Eye (tissue), 1 donor: ENCODE measurements at regions not wholly inside any gene's neighbourhood (a gene's known extent, or its start where the extent isn't known, plus 50 kb on each side); places are given as distances from the start of the nearest gene placed in this dataset.
"Not testable (repeated sequence)": the region's sequence is repeated elsewhere in the genome, so short reads cannot be mapped to it uniquely, and the experiment has no call there.

Source experiments
- DNase-seq: peaks from one replicate; pipeline ENCODE4 v3.0.0-alpha.2; 2015

DNA sequence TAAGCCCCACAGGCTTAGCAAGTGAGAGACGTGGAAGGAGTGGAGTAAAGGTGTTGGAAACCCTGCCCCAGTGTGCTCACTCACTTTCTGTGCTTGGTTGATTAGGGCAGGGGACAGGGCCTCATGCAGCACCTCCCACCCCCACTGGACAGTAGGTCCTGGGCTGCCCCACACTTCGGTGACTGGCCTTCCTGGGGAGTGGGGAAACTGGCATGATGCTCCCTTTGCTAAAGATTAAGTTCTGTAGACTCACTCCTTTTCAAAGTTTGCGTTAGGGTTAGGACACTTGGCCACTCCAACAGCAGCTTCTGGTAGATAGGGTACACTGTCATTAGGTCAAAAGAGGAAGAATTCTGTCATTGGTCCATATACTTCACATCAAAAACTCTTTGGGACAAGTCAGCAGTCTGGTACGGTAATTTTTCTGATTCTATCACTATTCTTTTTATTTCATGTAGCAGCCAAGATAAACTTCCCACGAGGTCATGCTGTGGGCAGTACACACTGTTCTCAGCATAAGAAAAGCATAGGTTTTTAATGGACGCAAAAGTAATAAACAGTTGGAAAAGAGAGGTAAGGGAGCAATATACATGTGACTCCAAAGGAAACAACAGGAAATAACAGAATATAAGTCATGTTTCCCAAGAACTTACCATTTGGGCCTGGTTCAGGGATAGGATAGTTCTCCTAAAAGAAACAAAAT lies 106.6 kb upstream of the TERB2 start:
- not testable (repeated sequence) for DNase-seq

DNA sequence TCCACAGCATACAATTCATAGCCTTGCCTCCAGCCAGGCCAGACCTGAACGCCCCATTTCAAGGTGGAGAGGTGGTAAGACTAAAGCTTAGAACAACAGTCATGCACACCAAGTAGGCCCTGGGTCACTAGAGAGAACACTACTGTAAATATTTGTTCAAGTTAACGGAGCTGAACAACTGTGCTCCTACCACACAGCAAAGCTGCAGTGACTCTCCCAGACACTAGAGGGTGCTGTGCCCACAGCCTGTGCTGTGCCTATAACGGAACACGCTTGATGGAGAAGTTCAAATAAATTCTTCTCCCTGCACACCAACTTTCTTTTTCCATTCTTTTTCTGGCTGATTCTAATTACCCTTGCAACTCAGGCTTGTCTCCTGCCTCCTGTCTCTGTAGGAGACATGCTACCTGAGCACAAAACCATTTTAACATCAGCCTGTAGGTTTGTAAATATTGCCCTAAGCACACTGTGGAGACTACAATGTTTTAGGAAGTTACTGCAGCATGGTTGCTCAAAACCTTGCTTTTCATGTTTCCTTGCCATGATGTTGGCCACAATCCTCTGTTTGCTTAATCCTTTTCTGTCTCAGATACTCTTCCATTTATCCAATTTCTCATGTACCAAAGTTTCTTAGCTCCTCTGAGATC lies 103.1 kb upstream of the TERB2 start:
- DNase-seq: peak; percentile 58

GRCh38 chr15:44854696-44855095 lies 101.8 kb upstream of the TERB2 start:
- not testable (repeated sequence) for DNase-seq

DNA sequence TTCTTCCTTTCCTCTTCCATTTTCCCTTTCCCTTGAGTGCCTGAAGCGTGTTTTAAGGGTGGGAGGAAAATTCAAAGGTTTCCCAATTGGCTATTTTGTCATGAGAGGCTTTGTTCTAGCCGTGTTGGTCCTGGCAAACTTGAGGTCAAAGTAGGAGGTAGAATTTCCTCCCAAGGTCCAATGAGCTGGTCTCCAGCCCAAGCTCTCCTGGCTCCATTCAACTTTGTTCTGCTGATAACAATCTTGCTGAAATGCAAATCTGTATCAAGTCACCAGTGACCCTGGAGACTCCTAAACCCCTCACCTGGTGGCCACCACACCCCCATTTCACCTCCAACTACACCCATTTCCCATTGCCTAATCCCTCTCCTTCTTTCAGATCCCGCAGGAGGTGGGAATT lies 100.2 kb upstream of the TERB2 start:
- not testable (repeated sequence) for DNase-seq

DNA sequence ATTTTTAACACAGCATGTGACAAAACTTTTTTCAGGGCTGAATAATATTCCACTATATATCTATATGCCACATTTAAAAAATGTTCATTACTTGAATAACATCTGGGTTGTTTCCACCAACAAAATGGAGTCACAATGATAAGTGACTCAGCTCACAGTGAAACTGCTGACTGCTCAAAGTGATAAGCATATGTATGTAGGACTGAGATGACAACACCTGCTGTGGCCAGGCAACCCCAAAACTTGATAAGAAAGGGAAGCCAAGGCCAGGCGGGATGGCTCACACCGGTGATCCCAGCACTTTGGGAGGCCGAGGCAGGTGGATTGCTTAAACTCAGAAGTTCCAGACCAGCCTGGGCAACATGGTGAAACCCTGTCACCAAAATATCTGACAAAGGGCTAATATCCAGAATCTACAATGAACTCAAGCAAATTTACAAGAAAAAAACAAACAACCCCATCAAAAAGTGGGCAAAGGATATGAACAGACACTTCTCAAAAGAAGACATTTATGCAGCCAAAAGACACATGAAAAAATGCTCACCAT lies 99.2 kb upstream of the TERB2 start:
- DNase-seq: not testable (repeated sequence)

DNA sequence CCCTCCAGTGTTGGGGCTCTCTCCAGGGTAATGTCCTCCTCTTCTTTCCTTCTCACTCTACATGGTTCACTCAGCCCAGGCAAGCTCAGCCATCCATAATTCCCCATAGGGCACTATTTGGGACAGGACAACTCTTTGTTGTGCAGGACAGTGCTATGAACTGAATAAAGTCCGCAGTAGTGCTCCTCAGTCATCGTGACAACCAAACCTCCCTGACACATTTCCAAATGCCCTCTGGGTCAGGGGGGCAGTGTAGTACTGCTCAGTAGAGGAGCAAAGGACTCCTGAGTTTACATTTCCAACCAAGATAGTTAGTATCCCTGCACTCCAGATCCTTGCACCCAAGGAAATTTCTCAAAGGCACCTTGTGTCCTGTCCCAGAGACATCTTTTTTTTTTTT lies 97.4 kb upstream of the TERB2 start:
- not testable (repeated sequence) for DNase-seq

DNA sequence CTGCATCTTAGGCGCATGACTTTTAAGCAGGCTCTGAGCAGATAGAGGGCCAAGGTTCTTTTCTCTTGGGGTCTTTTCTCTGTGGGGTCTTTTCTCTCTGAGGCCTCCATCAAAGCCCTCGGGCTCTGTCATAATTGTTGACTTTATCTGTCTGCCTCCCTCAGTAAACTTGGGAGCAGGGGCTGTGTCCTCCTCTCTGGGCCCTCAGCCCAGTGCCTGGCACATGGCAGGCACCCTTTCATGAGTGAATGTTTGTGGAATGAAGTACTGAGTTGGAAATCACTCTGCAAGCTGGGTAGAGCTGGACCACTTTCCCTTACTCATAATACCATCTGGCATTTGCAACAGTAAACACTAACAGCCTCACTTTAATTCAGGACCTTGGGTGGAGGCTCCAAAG lies 96.3 kb upstream of the TERB2 start:
- not testable (repeated sequence) for DNase-seq

- no peak for DNase-seq
These were observed 95.0 kb upstream of the TERB2 start for GRCh38 chr15:44861439-44861910.

DNA sequence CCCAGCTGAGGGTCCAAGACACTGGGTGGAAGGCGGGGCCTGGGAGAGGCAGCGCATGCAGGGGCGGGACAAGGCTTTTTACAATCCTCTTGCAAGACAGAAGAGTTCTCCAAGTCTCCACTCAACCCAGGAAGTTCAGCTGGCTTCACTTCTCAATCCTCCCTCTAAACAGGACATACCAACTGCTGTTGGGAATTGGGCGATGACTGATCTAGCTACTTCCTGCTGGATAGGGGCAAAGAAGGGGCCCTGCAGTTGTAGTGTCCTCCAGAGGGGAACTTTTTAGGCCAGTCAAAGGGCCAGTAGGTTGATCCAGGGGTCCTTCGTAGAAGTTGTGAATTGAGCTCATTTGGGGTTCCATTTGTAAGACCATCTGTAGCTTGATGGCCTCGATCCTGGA lies 94.6 kb upstream of the TERB2 start:
- no peak for DNase-seq

DNA sequence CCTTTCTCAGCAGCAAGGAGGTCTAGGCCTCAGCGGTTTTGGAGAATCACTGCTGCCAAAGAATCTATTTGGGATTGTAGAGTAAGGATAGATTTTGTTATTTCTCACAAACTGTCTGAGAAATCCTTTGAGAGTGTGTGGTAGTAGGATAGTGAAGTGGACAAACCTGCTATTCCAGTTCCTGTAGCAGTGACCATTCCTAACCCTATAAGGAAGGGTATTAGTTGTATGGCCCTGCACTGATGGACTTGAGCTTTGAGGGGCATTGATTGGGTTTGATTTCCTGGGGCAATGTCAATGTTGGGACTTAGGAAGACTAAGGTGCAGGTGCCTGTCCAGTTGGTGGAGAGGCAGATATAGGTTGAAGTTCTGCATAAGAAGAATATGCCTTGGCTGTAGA lies 93.6 kb upstream of the TERB2 start:
- not testable (repeated sequence) for DNase-seq

DNA sequence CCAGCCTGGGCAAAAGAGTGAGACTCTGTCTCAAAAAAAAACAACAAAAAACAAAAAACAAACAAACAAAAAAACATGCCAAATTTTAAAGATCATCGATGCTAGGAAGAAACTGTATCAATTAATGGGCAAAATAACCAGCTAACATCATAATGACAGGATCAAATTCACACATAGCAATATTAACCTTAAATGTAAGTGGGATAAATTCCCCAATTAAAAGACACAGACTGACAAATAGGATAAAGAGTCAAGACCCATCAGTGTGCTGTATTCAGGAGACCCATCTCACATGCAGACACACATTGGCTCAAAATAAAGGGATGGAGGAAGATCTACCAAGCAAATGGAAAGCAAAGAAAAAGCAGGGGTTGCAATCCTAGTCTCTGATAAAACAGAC lies 88.4 kb upstream of the TERB2 start:
- DNase-seq: not testable (repeated sequence)

DNA sequence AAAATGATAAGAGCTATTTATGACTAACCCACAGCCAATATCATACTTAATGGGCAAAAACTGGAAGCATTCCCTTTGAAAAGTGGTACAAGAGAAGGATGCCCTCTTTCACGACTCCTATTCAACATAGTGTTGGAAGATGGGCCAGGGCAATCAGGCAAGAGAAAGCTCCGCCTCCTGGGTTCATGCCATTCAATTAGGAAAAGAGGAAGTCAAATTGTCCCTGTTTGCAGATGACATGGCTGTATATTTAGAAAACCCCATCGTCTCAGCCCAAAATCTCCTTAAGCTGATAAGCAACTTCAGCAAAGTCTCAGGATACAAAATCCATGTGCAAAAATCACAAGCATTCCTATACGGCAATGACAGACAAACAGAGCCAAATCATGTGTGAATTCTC lies 86.4 kb upstream of the TERB2 start:
- DNase-seq: not testable (repeated sequence)

DNA sequence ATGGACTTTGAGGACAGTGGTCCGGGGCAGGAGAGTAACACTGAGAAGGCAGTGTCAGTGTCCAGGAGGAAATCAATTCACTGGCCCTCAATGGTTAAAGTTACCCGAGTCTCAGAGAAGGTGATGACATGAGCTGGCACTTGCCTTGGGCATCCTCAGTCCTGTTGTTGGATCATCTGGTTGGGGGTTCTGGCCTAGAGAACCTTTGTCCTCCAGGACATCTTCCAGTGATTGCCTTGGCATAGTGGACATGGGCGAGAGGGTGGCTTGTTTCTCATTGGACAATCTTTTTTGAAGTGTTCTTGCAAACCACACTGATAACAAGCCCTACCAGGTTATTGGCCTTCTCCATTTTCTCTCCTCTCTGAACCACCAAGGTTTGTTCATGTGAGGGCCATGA lies 83.4 kb upstream of the TERB2 start:
- no peak for DNase-seq

GRCh38 chr15:44879066-44879465 lies 77.4 kb upstream of the TERB2 start:
- DNase-seq: no peak

DNA sequence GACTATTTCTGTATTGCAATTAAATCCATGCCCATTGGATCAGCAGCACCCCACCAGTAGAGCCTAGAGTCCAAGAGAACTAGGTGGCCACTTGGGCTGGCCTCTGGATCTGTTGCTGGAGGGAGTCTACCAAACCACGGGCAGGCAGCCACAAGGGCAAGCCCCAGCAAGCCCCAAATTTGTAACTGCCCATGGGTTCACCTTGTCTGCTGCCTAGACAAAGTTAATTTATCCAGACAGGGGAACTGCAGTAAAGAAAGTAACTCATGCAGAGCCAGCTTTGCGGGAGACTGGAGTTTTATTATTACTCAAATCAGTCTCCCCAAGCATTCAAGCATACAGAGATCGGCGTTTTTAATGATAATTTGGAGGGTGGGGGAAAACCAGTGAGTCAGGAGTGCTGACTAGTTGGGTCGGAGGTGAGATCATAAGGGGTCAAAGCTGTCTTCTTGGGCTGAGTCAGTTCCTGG lies 74.0 kb upstream of the TERB2 start:
- DNase-seq: no peak

DNA sequence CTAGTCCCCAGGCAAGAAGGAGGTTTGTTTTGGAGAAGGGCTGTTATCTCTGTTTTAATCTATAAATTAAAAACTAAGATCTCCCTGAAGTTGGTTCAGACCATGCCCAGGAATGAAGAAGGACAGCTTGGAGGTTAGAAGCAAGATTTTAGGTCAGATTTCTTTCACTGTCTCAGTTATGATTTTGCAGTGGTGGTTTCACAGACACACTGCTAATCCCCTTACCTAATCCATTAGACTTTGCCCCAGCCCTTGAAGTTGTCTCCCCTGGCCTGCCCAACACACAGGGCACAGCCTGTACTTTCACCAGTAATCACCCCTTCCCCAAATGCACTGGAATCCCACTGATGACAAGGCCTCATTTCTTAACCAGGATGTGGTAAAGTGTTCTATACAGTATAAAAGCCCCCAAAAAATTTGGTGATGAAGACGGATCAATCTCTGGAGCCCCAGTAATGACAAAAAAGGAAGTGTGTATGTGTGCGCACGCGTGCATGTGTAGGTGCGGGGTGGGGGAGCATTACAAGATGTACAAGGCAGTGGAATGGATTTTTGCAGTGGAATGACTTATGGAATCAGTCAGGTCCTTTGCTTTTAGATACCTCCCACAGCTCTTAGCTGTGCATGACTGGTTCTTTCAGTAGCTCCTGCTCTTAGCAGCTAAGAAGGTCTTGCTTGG lies 73.1 kb upstream of the TERB2 start:
- no peak for DNase-seq

GRCh38 chr15:44898890-44899651 lies 57.4 kb upstream of the TERB2 start:
- DNase-seq: not testable (repeated sequence)

DNA sequence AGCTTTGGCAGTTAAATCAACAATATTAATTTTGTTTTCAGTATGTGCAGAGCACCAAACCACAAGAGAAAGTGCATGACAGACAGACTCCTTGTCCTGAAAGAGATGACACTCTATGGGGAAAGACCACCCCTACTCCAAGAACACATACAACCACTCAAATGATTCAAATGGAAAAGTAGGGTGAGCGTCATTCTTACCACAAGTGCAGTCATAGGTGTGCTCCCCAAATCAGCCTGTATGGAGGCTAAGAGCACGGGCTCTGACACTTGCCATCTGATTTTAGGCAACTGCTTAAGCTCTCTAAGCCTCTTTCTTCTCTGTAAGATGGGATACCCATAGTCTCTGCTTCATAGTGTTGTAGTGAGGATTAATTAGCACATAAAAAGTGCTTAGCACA lies 56.7 kb upstream of the TERB2 start:
- not testable (repeated sequence) for DNase-seq

GRCh38 chr15:44900796-44901195 lies 55.7 kb upstream of the TERB2 start:
- DNase-seq: not testable (repeated sequence)

DNA sequence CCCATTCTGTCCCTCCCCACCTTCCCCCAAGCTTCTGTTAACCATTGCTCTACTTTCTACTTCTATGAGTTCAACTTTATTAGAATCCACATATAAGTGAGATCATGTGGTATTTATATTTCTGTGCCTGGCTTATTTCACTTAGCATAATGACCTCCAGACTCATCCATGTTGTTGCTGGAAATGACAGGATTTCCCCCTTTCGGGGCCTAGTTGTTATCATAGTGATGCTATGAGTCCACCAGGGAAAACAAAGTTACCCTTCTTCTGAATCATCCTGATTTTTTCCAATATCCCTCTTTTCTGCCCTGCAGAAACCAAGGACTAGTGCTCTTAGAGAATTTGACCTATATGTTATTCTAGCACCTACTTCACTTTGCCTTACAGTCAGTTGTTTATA lies 53.2 kb upstream of the TERB2 start:
- peak; percentile 5 for DNase-seq

DNA sequence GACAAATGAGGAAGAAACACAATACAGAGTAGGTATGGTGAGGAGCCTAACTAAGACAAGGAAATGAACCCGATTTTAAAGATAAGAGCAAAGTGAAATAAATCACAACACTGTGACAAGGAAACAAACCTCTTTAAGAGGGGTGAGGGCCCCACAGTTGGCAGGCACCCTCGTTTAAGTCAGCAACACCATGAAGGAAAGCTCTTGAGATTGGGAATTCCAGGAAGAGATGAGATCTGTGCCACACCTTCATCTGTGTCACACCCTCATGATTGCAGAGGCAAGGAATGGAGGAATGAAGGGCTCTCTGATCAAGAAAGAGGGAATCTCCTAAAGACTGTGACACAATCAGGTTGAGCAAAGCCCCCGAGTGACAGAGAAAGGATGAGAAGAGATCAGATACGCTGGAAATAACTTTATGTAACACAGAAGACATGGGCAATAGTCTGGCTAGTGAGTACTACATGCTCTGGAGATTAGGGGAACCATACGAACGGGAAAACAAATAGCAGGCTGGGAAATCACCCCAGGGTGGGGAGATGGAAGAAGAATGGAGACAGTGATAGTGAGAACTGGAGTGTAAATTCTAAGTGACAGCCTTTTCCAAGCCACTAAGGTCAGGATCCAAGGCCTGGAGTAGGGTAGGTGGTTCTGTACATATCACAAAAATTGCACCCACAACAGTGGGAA lies 51.7 kb upstream of the TERB2 start:
- DNase-seq: not testable (repeated sequence)
